Effector CD4-positive, alpha-beta T cell (primary cell): ENCODE measurements at regions not wholly inside any gene's neighbourhood (a gene's known extent, or its start where the extent isn't known, plus 50 kb on each side); places are given as distances from the start of the nearest gene placed in this dataset.

Experiments
- DNase-seq: peaks from one replicate; pipeline ENCODE4 v3.0.0-alpha.2; 2020

DNA sequence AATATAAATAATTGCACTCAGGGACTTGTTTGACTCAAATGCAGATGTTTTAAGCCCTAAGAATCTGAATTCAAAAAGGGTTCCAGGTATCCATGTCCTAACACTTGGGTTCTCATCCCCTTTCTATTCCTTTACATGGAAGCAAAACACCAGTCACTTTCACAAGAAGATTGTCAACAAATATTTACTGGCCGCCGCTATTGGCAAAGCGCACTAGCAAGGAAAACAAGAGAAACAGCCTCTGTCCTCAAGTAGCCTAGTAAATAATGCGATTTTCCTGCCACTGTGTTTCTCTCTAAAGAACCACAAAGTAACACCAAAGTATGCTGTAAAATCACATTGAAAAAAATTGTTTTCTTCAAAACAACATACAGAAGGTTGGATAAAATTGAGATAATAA, 66.7 kb upstream of the EZH2 start:
- DNase-seq, result no peak

DNA sequence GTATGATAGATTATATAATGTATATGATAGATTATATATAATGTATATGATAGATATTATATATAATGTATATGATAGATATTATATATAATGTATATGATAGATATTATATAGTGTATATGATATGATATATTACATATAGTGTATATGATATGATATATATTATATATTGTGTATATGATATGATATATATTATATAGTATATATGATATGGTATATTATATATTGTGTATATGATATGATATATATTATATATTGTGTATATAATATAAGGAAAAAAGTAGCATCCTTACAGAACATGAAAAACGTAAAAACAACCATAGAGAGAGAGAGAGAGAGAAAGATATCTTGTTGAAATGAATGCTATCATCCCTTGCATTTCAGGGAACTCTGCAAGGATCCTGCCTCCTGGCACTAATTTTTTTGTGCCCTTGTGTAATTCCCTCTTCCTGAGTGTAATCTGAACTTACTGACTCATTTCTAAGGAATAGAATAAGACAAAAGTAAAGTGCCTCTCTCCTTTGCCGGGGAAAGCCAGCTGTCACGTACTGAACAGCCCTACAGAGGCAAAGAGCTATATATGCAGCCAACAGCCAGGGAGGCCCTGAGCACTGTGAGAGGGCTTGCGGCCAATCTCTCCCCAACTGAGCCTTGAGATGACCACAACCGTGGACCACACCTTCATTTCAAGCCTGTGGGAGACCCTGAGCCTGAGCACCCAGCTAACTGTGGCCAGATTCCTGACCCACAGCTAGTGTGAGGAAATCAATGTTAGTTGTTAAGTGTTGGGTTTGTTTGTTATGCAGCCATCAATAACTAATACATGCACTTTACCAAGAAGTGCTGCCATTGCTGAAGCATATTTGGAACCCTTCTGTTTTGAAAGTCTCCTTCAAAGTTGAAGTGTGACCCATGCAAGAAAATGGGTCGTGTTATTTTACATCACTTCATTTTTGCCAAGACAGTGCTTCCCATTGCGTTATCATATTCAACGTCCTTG, 61.1 kb upstream of the EZH2 start:
- DNase-seq, result no peak

DNA sequence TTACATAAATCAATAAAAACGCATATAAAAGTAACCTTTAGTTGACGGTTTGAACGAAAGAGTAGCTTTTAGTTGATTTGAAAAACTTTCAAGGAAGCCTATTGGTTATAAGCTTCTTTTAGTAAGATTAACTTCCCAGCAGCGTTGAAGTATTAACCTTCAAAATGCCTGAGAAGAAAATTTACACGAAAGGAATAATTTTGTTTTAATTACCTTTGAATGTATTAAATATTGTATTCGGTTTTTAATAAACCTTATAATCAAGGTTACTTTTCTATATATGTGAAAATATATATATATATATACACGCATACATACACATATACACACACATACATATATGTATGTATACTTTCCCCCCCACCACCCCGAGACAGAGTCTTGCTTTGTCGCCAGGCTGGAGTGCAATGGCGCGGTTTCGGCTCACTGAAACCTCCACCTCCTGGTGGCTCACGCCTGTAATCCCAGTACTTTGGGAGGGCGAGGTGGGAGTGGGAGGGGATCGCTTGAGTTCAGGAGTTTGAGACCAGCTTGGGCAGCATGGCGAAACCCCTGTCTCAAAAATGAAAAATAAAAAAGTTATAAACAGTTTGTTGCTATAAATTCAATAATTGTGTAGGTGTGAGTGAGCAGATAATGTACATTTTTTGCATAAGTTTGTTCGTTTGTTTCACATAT, 57.6 kb upstream of the EZH2 start:
- peak; percentile 60 for DNase-seq

DNA sequence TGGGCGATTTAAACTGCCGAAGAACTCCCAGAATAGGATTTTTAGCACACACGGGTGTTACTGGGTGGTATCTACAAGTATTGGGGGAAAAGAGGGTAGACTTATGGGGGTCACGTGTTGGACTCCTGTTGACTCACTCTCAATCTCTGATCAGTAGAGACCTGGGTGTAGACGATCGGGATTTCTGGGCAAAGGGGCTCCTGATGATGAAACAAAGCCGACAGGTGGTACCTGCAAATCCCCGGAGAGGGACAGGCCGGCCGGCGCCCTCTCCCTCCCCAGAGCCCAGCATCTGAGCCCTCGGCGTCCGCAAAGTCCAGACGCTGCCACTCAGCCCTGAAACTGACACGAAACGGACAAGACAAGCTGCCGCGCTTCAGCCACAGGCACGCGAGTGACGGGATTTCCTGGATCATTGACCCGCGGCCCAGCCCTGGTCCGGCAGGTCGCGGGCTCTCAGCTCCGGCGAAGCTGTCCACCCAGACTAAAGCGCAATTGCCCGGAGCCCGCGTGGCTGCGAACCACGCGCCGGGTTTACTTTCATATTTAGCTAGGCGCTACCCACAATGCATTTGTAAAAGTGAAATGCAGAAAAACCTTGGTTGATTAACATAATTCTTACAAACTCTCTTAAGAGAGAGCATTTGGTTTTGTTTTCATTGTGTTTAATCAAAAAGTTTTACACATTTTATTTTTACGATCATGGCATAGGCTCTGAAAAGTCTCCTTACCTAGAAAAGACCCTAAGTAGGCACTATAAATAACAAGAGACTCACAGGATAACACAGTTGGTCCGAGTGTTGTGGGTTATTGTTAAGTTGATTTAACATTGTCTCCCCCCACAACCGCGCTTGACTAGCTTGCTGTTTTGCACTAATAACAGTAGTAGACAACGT, 56.9 kb upstream of the EZH2 start:
- DNase-seq, result peak; percentile 57

DNA sequence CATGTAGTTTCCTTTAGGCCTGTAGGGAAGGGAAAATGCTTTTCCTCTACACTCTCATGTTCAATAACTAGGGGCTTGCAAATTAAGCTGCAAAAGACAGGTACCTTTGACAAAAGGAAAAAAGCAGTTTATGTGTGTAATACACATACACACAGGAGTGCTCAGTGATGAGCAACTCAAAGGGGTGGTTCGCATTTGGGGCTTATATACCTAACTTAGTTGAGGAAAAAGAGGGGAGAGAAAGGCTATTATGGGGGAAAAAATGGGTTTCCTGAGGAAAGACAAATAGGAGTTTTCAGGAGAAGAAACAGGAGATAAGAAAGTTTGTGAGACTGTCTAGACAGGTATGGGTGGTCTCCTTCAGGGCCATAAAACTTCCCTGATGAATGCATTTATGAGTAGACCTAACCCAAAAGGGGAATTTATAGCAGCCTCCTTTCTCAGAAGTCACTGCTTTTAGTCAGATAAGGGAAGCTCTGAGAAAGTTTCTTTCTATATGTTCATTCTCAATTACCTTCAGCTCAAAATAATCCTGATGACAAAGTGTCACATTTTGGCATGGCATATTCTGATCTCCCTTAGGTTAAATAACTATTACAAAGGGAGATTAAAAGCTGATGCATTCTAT, 55.2 kb upstream of the EZH2 start:
- no peak for DNase-seq

DNA sequence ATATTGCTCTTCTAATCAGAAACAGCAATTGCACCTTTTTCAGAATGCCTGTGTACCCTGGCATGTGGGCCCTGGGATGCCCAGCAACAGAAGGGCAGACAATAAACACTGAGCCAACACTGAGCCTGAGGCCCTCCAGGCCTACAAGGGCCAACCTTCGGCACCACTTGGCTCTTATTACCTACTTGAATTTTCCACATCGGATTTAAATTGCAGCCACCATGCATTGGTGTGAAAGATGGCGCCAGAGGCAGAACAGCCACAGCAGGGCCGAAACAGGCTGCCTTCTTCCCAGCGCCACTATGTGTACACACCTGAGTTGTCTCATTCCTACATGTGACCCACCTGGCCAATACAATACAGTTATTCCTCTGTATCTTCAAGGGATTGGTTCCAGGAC, 51.4 kb upstream of the EZH2 start:
- no peak for DNase-seq
